T-helper 1 cell treated with Interleukin-12 subunit alpha and Interleukin-12 subunit beta and Interleukin-4 antibody, amounts not matched to agents 30 μg/mL and 1 μg/mL, for 36 hours (primary cell): ENCODE measurements at regions not wholly inside any gene's neighbourhood (a gene's known extent, or its start where the extent isn't known, plus 50 kb on each side); places are given as distances from the start of the nearest gene placed in this dataset.

Experiments
- H3K27ac Mint-ChIP-seq: one replicate; pipeline ENCODE4 v1.8.0; 2021; ENCODE audit warnings: mild to moderate bottlenecking, mixed read lengths
- H3K27me3 Mint-ChIP-seq: one replicate; pipeline ENCODE4 v1.8.0; 2021; ENCODE audit warnings: low read depth, mixed read lengths
- H3K36me3 Mint-ChIP-seq: one replicate; pipeline ENCODE4 v1.8.0; 2021; ENCODE audit warnings: low read depth, mixed read lengths
- H3K4me1 Mint-ChIP-seq: one replicate; pipeline ENCODE4 v1.8.0; 2021; ENCODE audit warnings: low read depth, mixed read lengths
- H3K4me3 Mint-ChIP-seq: one replicate; pipeline ENCODE4 v1.8.0; 2021; ENCODE audit warnings: mild to moderate bottlenecking, moderate library complexity, mixed read lengths
- H3K9me3 Mint-ChIP-seq: one replicate; pipeline ENCODE4 v1.8.0; 2021; ENCODE audit warnings: mixed read lengths

DNA sequence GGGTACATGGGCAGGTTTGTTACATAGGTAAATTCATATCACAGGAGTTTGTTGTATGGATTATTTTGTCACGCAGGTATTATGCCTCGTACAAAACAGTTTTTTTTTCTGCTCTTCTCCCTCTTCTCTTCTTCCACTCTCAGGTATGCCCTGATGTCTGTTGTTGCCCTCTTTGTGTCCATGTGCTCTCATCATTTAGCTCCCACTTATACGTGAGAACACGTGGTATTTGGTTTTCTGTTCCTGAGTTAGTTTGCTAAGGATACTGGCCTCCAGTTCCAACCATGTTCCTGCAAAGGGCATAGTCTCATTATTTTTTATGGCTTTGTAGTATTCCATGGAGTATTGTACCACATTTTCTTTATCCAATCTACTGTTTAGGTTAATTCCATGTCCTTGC, 65.7 kb downstream of the UNC5CL start:
- H3K27me3 Mint-ChIP-seq = peaks cover 64% of the 10 kb centered on the region
- no peak overlapping the region for H3K27ac Mint-ChIP-seq
- no peak overlapping the region for H3K4me3 Mint-ChIP-seq
- no peaks in the 10 kb centered on the region for H3K9me3 Mint-ChIP-seq
- H3K36me3 Mint-ChIP-seq = no peaks in the 10 kb centered on the region
- no peaks in the 10 kb centered on the region for H3K4me1 Mint-ChIP-seq

DNA sequence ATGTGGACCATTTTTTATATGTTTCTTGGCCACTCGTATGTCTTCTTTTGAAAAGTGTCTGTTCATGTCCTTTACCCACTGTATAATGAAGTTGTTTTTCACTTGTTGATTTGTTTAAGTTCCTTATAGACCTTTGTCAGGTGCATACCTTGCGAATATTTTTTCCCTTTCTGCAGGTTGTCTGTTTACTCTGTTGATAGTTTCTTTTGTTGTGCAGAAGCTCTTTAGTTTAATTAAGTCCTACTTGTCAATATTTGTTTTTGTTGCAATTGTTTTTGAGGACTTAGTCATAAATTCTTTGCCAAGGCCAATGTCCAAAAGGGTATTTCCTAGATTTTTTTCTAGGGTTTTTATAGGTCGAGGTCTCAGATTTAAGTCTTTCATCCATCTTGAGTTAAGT, 66.2 kb downstream of the UNC5CL start:
- no peak overlapping the region for H3K4me3 Mint-ChIP-seq
- no peaks in the 10 kb centered on the region for H3K4me1 Mint-ChIP-seq
- H3K9me3 Mint-ChIP-seq = no peaks in the 10 kb centered on the region
- peaks cover 59% of the 10 kb centered on the region for H3K27me3 Mint-ChIP-seq
- H3K27ac Mint-ChIP-seq = no peak overlapping the region
- H3K36me3 Mint-ChIP-seq = no peaks in the 10 kb centered on the region

GRCh38 chr6:40972190-40972589, 66.8 kb downstream of the UNC5CL start:
- peaks cover 53% of the 10 kb centered on the region for H3K27me3 Mint-ChIP-seq

GRCh38 chr6:40968620-40969164, 70.3 kb downstream of the UNC5CL start:
- H3K36me3 Mint-ChIP-seq = no peaks in the 10 kb centered on the region
- H3K4me1 Mint-ChIP-seq = no peaks in the 10 kb centered on the region
- peaks cover 23% of the 10 kb centered on the region for H3K27me3 Mint-ChIP-seq
- no peak overlapping the region for H3K27ac Mint-ChIP-seq
- H3K9me3 Mint-ChIP-seq = no peaks in the 10 kb centered on the region
- no peak overlapping the region for H3K4me3 Mint-ChIP-seq

More at GRCh38 chr6:40972190-40972589, 66.8 kb downstream of the UNC5CL start:
- no peaks in the 10 kb centered on the region for H3K9me3 Mint-ChIP-seq
- H3K4me1 Mint-ChIP-seq = no peaks in the 10 kb centered on the region
- H3K4me3 Mint-ChIP-seq = no peak overlapping the region
- no peaks in the 10 kb centered on the region for H3K36me3 Mint-ChIP-seq
- H3K27ac Mint-ChIP-seq = no peak overlapping the region

- Mint-ChIP-seq H3K4me3 (no peak overlapping the region), H3K27me3 (peaks cover 18% of the 10 kb centered on the region), H3K9me3 (no peaks in the 10 kb centered on the region), H3K36me3 (no peaks in the 10 kb centered on the region), H3K27ac (no peak overlapping the region), H3K4me1 (peaks cover 7% of the 10 kb centered on the region)
These were observed 72.2 kb downstream of the UNC5CL start for GRCh38 chr6:40966860-40967259.

GRCh38 chr6:40965046-40965445, 74.0 kb downstream of the UNC5CL start:
- no peaks in the 10 kb centered on the region for H3K9me3 Mint-ChIP-seq
- H3K27me3 Mint-ChIP-seq = peaks cover 7% of the 10 kb centered on the region
- H3K4me1 Mint-ChIP-seq = peaks cover 7% of the 10 kb centered on the region
- H3K36me3 Mint-ChIP-seq = no peaks in the 10 kb centered on the region
- no peak overlapping the region for H3K4me3 Mint-ChIP-seq
- no peak overlapping the region for H3K27ac Mint-ChIP-seq

DNA sequence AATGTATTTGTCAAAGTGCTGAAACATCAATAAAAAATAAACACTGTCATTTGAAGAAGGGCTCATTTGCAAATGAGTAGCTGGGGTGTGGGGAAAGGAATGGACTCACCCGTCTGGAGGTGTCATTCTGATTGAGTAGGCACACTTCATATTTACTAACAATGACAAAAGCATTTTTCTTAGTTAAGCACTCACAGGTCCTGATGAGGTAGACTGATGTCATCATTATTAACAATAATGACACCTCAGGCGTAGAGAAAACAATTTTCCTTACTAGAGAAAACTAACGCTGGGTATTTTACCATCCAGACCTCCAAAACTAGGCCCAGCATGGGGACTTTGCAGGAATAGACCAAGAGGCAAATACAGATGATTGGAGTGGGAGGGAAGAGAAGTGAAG, 76.0 kb downstream of the UNC5CL start:
- Mint-ChIP-seq H3K9me3 (no peaks in the 10 kb centered on the region), H3K4me1 (peaks cover 7% of the 10 kb centered on the region), H3K36me3 (no peaks in the 10 kb centered on the region), H3K27me3 (no peaks in the 10 kb centered on the region), H3K4me3 (no peak overlapping the region), H3K27ac (peak overlapping the region; percentile 5)

- H3K9me3 Mint-ChIP-seq = no peaks in the 10 kb centered on the region
- no peaks in the 10 kb centered on the region for H3K36me3 Mint-ChIP-seq
- peak overlapping the region; percentile 50 for H3K27ac Mint-ChIP-seq
- no peaks in the 10 kb centered on the region for H3K27me3 Mint-ChIP-seq
- no peak overlapping the region for H3K4me3 Mint-ChIP-seq
- peaks cover 7% of the 10 kb centered on the region for H3K4me1 Mint-ChIP-seq
These were observed 76.8 kb downstream of the UNC5CL start for GRCh38 chr6:40962241-40962640.

GRCh38 chr6:40961831-40962230, 77.2 kb downstream of the UNC5CL start:
- peak overlapping the region; percentile 50 for H3K27ac Mint-ChIP-seq

GRCh38 chr6:40960742-40961430, 78.1 kb downstream of the UNC5CL start:
- Mint-ChIP-seq H3K4me1 (peaks cover 7% of the 10 kb centered on the region), H3K27me3 (peaks cover 4% of the 10 kb centered on the region), H3K36me3 (no peaks in the 10 kb centered on the region), H3K9me3 (no peaks in the 10 kb centered on the region), H3K27ac (no peak overlapping the region), H3K4me3 (no peak overlapping the region)

More at GRCh38 chr6:40961831-40962230, 77.2 kb downstream of the UNC5CL start:
- H3K36me3 Mint-ChIP-seq = no peaks in the 10 kb centered on the region
- peaks cover 7% of the 10 kb centered on the region for H3K4me1 Mint-ChIP-seq
- H3K27me3 Mint-ChIP-seq = no peaks in the 10 kb centered on the region
- no peaks in the 10 kb centered on the region for H3K9me3 Mint-ChIP-seq
- H3K4me3 Mint-ChIP-seq = no peak overlapping the region

DNA sequence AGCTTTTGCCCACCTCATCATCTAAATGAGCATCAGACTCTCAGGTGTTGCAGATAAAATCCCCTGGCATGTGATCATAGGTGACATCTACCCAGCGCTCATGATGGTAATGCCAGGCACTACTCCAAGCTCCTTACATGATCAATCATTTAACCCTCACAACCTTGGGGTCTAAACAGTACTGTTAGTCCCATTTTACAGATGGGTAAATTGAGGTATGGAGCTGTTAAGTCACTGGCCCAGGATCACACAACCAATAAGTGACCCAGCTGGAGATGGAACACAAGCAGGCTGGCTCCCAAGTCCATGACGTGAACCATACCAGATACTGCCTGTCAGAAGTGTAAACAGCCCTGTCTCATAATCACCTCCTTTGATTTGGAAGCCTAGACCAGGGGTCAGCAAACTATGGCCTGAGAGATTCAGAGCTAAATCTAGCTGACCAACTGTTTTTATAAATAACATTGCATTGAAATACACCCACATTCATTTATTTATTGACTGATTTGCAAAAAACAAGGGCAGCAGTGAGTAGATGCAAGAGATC, 79.2 kb downstream of the UNC5CL start:
- peaks cover 7% of the 10 kb centered on the region for H3K27me3 Mint-ChIP-seq

DNA sequence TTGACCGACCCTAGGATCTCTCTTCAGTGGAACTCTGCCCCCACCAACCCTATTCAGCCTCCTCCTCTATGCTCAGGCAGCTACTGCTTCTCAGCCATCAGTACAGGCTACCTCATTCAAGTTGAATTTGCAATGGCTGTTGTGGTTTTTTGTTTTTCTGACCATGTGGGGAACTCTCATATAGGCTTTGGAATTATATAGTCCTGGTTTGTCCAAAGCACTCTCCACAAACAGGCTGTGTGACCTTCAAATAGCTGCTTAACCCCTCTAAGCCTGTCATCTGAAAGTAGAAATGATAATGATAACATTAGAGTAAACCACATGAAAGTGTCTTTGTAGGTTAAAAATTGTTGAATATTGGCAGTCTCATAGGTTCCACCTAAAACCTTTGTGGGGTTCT, 80.3 kb downstream of the UNC5CL start:
- Mint-ChIP-seq H3K4me3 (no peak overlapping the region), H3K27ac (no peak overlapping the region)

More for the DNA sequence above, 79.2 kb downstream of the UNC5CL start:
- H3K27ac Mint-ChIP-seq = no peak overlapping the region
- peaks cover 7% of the 10 kb centered on the region for H3K4me1 Mint-ChIP-seq
- H3K9me3 Mint-ChIP-seq = no peaks in the 10 kb centered on the region
- H3K4me3 Mint-ChIP-seq = no peak overlapping the region
- no peaks in the 10 kb centered on the region for H3K36me3 Mint-ChIP-seq

GRCh38 chr6:40957616-40958492, 81.2 kb downstream of the UNC5CL start:
- Mint-ChIP-seq H3K4me1 (peaks cover 7% of the 10 kb centered on the region), H3K9me3 (no peaks in the 10 kb centered on the region), H3K27ac (no peak overlapping the region), H3K4me3 (no peak overlapping the region), H3K36me3 (no peaks in the 10 kb centered on the region), H3K27me3 (peaks cover 7% of the 10 kb centered on the region)

More for the DNA sequence above, 80.3 kb downstream of the UNC5CL start:
- peaks cover 7% of the 10 kb centered on the region for H3K4me1 Mint-ChIP-seq
- H3K36me3 Mint-ChIP-seq = no peaks in the 10 kb centered on the region
- H3K9me3 Mint-ChIP-seq = no peaks in the 10 kb centered on the region
- H3K27me3 Mint-ChIP-seq = peaks cover 7% of the 10 kb centered on the region

DNA sequence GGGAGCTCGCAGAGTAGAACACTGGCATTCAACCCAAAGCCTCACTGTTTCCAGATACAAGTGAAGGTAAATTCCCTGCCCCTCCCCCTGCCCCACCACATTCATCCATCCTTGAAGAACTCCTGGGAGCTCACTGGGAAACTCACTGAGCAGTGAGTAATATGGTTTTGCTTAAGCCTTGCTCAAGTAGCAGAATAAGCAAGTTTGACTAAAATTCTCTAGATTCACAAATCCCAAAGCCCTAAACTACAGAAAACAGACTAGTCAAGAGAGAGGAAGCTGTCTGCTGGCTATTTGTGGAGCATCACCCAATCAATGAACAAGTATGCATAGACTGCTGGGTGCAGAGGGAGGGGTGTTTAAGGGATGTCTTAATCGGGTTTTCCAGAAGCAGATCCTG, 82.1 kb downstream of the UNC5CL start:
- H3K4me3 Mint-ChIP-seq = no peak overlapping the region
- no peak overlapping the region for H3K27ac Mint-ChIP-seq
- no peaks in the 10 kb centered on the region for H3K9me3 Mint-ChIP-seq
- H3K27me3 Mint-ChIP-seq = peaks cover 7% of the 10 kb centered on the region
- H3K36me3 Mint-ChIP-seq = no peaks in the 10 kb centered on the region
- peaks cover under 1% of the 10 kb centered on the region for H3K4me1 Mint-ChIP-seq
